Stomach (tissue), 4 donors: ENCODE measurements at regions not wholly inside any gene's neighbourhood (a gene's known extent, or its start where the extent isn't known, plus 50 kb on each side); places are given as distances from the start of the nearest gene placed in this dataset.

Source experiments
- CTCF ChIP-seq, 7 experiments: fragments of 450-650 bp in 4 of 7; fragments of 200-600 bp in 3 of 7; sonication (generic) in 3 of 7; IDR thresholded peaks; one replicate each; pipeline ENCODE4 v1.5.1; 2016 to 2019; ENCODE audit warnings: antibody characterized with exemption in 7 of 7, control low read depth in 2 of 7, mild to moderate bottlenecking in 1 of 7
- EP300 ChIP-seq: sonication (generic); formaldehyde crosslinking; IDR thresholded peaks from one replicate; pipeline ENCODE4 v1.6.1; 2017; ENCODE audit warnings: antibody characterized with exemption
- POLR2A ChIP-seq, 4 donors: fragments of 450-650 bp; IDR thresholded peaks; one replicate each; pipeline ENCODE4 v1.6.1; 2016; ENCODE audit warnings: antibody characterized with exemption in 4 of 4, control low read depth in 2 of 4, mild to moderate bottlenecking in 1 of 4, moderate library complexity in 1 of 4
- POLR2AphosphoS5 ChIP-seq, 3 donors: sonication (generic); formaldehyde crosslinking; IDR thresholded peaks; one replicate each; pipeline ENCODE4 v1.6.1; 2016; ENCODE audit warnings: antibody characterized with exemption in 3 of 3

- TF ChIP-seq CTCF (IDR thresholded peaks at IDR 0.05) (no peak), POLR2AphosphoS5 (IDR thresholded peaks at IDR 0.05) (no peak), POLR2A (IDR thresholded peaks at IDR 0.05) (no peak), EP300 (no peak)
Observed at GRCh38 chr7:114160925-114161324, 242.1 kb upstream of the PPP1R3A start.
